Left colon (tissue), 2 donors: ENCODE measurements at regions not wholly inside any gene's neighbourhood (a gene's known extent, or its start where the extent isn't known, plus 50 kb on each side); places are given as distances from the start of the nearest gene placed in this dataset.
A peak's percentile ranks its signal among the peaks of the same experiment; 100 is the strongest.
"Not testable (repeated sequence)": the region's sequence is repeated elsewhere in the genome, so short reads cannot be mapped to it uniquely, and the experiment has no call there.

ENCODE experiments used
- ATAC-seq: fragments of 200-7000 bp; cut with Tn5 transposase; one replicate; pipeline ENCODE4 v1.9.1; 2020; ENCODE audit warnings: mild to moderate bottlenecking, moderate library complexity
- DNase-seq, 2 donors: peaks; one replicate each; pipeline ENCODE4 v3.0.0-alpha.2; 2020
- intact Hi-C, 2 donors: fragments of 100-400 bp; cut with DNase I in 1 of 2; cut with micrococcal nuclease in 1 of 2; formaldehyde crosslinking; loops; one replicate each; pipeline versions ENCODE4 v1.11.2 to v1.14.0; 2022; cut with DNase I, micrococcal nuclease
- donor health status: DM: no; HTN: no; CAD: no.
- donor health status: DM: yes; HTN: yes; CAD: no.

DNA sequence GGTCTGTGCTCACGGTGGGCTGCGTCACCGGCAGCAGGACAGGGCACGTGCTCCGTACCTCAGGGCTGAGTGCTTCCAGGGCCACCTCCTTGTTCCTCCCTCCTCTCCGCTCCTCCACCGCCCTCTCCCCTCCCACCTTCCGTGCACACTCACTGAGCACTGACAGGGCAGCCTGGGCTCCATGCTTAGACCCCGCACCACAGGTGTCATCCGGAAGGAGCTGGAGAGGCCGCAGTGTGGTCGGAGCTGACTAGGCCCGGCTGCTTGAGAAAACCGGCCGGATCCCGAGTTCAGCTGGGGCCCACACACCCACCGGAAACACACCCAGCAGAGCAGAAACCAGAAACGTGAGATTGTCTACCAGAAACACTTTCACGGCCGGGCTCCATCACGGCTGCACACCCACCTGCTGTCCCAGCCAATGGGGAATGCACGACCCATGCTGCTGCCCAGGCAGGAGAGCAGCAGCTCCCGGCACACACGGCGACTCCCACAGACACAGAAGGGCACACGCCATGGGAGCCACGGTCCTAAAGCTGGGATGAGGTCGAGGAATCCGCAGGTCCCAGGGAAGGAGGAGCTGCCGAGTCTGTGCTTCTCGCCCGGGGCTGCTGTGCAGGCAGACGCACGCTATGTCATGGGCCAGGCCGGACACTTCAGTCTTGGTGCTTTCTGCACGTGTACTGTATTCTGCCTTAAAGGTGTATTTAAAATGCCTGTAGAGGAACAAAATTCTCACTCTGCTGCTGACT is 55.0 kb upstream of the ZNF469 start:
- intact Hi-C loops = no loop called here
- no peak for ATAC-seq
- no peak for DNase-seq

DNA sequence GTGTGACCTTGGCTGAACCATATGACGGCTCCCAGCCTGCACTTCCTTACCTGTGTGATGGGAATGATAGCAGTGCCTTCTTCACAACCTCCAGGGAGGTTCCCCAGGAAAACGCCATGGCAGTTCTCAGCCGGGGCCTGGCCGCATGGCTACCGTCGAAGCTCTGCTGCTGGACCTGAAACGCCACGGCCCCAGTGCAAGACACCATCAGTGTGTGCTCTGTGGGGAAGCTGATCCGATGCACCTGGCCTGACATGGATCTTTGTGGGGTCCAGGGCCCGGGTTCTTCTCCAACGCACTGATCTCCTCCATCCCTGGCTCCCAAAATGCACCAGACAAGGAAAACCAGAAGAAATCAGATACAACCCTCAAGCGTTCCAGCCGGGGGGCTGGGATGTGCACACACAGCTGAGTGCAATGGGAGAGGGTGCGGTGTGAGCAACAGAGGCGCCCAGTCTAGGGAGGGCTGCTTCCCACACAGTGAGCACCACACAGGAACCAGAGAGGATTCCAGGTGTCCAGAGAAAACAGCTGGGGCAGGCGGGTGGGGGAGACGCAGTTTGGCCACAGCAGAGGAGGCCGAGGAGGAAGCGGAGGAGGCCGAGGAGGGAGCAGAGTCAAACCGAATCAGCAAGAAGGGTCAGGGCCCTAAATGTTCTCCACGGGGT is 54.3 kb upstream of the ZNF469 start:
- intact Hi-C loops = no loop called here
- DNase-seq (no peak), ATAC-seq (no peak)

DNA sequence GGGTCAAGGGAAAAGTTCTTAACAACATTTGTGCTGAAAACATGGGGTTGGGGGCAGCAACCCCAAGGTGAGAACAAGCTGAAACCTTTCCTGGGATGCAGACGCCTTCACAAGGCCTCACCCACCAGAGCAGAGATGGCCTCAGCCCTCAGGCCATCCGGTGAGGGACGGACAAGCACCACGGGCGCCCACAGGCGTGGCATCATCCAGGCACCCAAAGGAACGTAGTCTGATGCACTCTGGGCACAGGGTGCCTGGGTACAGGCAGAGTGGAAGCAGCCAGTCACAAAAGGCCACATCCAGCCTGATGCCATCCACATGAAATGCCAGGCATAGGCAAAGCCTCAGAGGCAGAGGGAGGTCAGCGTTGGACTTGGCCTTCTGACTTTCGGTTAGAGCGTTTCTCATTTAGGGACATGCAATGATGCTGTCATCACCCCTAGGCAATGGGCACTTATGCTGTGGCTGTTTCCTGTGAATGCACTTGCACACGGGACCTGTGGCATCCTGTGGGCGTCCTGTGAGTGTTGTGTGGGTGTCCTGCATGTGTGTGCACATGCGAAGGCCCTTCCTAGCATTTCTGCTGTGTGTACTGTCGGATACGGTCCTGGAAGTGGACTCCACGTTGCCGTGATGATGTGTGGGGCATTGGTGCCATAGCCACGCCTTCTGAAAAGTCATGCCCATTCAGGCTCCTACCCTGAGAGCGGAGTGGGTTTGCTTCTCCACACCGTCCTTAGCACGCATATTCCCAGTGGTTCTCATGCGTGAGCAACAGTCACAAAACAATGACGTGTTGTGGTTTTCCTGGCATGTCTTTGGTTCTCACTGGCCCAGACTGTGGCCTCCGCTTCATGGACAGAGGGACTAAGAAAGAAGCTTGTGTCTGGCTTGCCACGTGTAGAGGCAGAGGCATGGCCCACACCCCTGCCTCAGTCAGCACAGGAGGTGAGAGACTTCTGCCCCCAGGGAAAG is 52.7 kb upstream of the ZNF469 start:
- intact Hi-C loops = no loop called here
- no peak for DNase-seq
- no peak for ATAC-seq

DNA sequence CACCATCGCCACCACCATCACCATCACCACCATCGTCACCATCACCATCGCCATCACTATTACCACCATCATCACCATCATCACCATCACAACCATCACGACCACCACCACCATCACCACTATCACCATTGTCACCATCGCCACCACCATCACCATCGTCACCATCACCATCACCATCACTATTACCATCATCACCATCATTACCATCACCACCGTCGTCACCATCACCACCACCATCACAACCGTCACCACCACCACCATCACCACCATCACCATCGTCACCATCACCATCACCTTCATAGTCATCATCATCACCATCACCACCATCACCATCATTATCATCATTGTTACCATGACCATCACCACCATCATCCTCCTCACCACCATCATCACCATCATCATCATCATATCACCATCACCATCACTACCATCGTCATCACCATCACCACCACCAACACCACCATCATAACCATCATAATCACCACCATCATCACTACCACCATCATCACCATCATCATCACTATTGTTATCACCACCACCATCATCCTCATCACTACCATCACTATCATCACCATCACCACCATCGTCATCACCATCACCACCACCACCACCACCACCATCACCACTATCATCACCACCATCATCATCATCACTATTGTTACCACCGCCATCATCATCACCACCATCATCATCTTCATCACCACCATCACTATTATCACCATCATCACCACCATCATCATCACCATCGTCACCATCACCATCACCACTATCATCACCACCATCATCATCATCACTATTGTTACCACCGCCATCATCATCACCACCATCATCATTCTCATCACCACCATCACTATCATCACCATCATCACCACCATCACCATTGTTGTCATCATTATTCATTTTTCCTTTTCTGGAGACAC is 51.5 kb upstream of the ZNF469 start:
- intact Hi-C loops = no loop called here
- DNase-seq = no peak
- ATAC-seq = no peak

DNA sequence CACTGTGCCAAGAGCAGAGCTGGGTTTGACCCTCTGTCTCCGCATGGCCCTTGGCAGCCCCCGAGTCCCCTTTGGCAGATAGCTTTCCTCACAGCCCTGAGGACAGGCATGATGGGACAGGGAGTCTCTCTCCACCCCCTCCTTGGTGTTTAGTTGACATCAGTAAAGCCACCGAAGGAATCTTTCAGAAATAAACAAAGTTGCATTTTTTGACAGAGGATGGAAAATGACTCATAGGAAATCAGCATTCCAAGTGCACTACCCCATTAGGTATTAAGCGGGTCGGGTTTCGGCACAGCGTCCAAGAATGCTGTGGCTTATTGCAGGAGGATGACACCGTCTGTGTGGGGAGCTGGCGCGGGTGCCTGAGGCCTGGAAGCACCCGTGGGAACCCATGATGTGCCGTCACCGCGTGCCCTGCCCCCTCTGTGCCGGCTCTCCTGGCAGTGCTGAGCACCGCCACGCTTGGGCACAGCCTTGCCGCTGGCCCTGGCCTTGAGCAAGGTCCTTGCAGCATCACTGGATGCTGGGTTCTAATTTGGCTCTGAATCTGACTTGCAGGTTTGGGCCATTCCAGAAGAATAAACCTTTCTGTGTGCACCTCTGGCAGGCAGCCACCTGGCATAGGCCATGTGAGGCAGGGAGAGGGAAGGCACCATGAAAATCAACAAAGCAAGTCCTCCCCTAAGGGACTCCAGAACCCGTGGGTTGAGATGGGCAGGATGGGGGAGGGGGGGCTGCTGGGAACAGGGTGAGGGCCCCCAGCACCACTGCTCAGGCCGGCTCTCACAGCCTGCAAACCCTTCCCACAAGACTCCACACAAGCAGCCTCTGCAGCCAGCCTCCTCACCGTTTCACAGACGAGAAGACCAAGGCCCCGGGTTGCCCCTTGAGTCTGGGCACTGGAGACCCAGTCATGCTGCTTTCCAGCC is 50.5 kb upstream of the ZNF469 start:
- no peak for ATAC-seq
- intact Hi-C loops = no loop called here
- peak in 1 of 2 donors; percentile 16 for DNase-seq

DNA sequence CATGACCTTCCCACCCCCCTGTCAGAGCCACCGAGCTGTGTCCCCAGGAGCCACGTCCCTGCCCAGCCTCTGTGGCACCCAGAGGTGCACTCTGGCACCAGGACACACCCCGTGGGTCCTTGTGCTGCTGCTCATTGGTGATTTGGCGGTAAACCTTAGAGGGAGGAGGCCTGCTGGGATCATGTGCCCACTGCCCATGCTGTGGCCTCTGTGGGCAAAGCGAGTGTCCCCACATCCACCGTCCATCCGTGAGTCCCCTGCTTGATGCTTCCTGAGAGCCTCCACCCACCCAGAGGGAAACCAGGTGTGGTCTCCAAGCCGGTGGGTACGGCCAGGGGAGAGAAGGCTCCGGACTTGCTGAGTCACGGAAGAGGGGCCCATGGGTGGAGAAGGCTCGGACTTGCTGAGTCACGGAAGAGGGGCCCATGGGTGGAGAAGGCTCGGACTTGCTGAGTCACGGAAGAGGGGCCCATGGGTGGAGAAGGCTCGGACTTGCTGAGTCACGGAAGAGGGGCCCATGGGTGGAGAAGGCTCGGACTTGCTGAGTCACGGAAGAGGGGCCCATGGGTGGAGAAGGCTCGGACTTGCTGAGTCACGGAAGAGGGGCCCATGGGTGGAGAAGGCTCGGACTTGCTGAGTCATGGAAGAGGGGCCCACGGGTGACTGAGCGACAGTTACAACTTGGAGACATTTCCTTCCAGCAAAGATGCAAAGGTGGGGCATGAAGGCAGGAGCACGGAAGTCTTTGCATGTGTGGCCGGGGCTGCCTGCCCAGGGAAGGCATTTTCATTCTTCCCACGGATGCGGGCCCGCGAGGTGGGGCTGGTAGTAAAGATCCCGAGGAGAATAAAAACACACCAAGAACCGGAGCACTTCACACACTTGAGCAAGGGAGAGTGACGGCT is 49.6 kb upstream of the ZNF469 start:
- intact Hi-C loops, DNase-seq, ATAC-seq: not testable (repeated sequence)
